ENCODE measurements at regions not wholly inside any gene's neighbourhood (a gene's known extent, or its start where the extent isn't known, plus 50 kb on each side); places are given as distances from the start of the nearest gene placed in this dataset.

GRCh38 chr14:36022765-36023410, 153.6 kb downstream of the PTCSC3 start:
- no peak overlapping the region for H3K4me3 ChIP-seq
- H3K4me1 ChIP-seq: no peaks in the 10 kb centered on the region
- no peaks in the 10 kb centered on the region for H3K9me3 ChIP-seq (replicated peaks)
- DNase-seq: no peak
- no peaks in the 10 kb centered on the region for H3K36me3 ChIP-seq
- no peak for TF ChIP-seq CTCF (IDR thresholded peaks at IDR 0.05; ENCODE audit: borderline replicate concordance)
- intact Hi-C loops (cut with micrococcal nuclease): no loop called here
- no peak overlapping the region for H3K27ac ChIP-seq (replicated peaks)
- peaks cover 4% of the 10 kb centered on the region for H3K27me3 ChIP-seq (ENCODE audit: low read depth)

- H3K27me3 ChIP-seq (ENCODE audit: low read depth): peaks cover 4% of the 10 kb centered on the region
- no peaks in the 10 kb centered on the region for H3K36me3 ChIP-seq
- no peak for TF ChIP-seq CTCF (IDR thresholded peaks at IDR 0.05; ENCODE audit: borderline replicate concordance)
- H3K4me3 ChIP-seq: no peak overlapping the region
- no peaks in the 10 kb centered on the region for H3K4me1 ChIP-seq
- intact Hi-C loops (cut with micrococcal nuclease): no loop called here
- DNase-seq: no peak
- no peaks in the 10 kb centered on the region for H3K9me3 ChIP-seq (replicated peaks)
- H3K27ac ChIP-seq (replicated peaks): no peak overlapping the region
These were observed 154.8 kb downstream of the PTCSC3 start for GRCh38 chr14:36021591-36022320.

- intact Hi-C loops (cut with micrococcal nuclease): no loop called here
- no peak overlapping the region for H3K4me3 ChIP-seq
- no peak overlapping the region for H3K27ac ChIP-seq (replicated peaks)
- no peaks in the 10 kb centered on the region for H3K36me3 ChIP-seq
- no peaks in the 10 kb centered on the region for H3K4me1 ChIP-seq
- no peak for TF ChIP-seq CTCF (IDR thresholded peaks at IDR 0.05; ENCODE audit: borderline replicate concordance)
- H3K27me3 ChIP-seq (ENCODE audit: low read depth): peaks cover 4% of the 10 kb centered on the region
- no peak for DNase-seq
- no peaks in the 10 kb centered on the region for H3K9me3 ChIP-seq (replicated peaks)
These were observed 155.5 kb downstream of the PTCSC3 start for GRCh38 chr14:36021030-36021422.

GRCh38 chr14:36020120-36021029, 156.1 kb downstream of the PTCSC3 start:
- Histone ChIP-seq H3K4me1 (no peaks in the 10 kb centered on the region), H3K27me3 (ENCODE audit: low read depth) (peaks cover 2% of the 10 kb centered on the region), H3K27ac (replicated peaks) (no peak overlapping the region), H3K36me3 (no peaks in the 10 kb centered on the region), H3K4me3 (no peak overlapping the region), H3K9me3 (replicated peaks) (no peaks in the 10 kb centered on the region)
- TF ChIP-seq CTCF (IDR thresholded peaks at IDR 0.05; ENCODE audit: borderline replicate concordance): no peak
- intact Hi-C loops (cut with micrococcal nuclease): no loop called here
- no peak for DNase-seq

- intact Hi-C loops (cut with micrococcal nuclease): no loop called here
- Histone ChIP-seq H3K27me3 (ENCODE audit: low read depth) (peaks cover 7% of the 10 kb centered on the region), H3K36me3 (no peaks in the 10 kb centered on the region), H3K27ac (replicated peaks) (no peak overlapping the region), H3K9me3 (replicated peaks) (no peaks in the 10 kb centered on the region), H3K4me1 (no peaks in the 10 kb centered on the region), H3K4me3 (no peak overlapping the region)
- no peak for TF ChIP-seq CTCF (IDR thresholded peaks at IDR 0.05; ENCODE audit: borderline replicate concordance)
- no peak for DNase-seq
These were observed 157.4 kb downstream of the PTCSC3 start for GRCh38 chr14:36019126-36019525.

All from left ventricle myocardium inferior (tissue), 1 donor.